Mucosa of rectum (tissue), 2 donors: ENCODE measurements at regions not wholly inside any gene's neighbourhood (a gene's known extent, or its start where the extent isn't known, plus 50 kb on each side); places are given as distances from the start of the nearest gene placed in this dataset.

ENCODE experiments used
- H3K27ac ChIP-seq, 2 donors: one replicate each; pipeline ENCODE4 v1.7.0; 2013; ENCODE audit warnings: inconsistent platforms in 2 of 2, low read depth in 2 of 2, low read length in 2 of 2
- H3K27me3 ChIP-seq, 2 donors: one replicate each; pipeline ENCODE4 v1.7.0; 2013; ENCODE audit warnings: low read length in 2 of 2; ENCODE audit not compliant: control insufficient read depth in 2 of 2, insufficient read depth in 2 of 2
- H3K36me3 ChIP-seq, 2 donors: one replicate each; pipeline ENCODE4 v1.7.0; 2013; ENCODE audit warnings: low read length in 2 of 2; ENCODE audit not compliant: control insufficient read depth in 2 of 2, insufficient read depth in 2 of 2
- H3K4me1 ChIP-seq, 2 donors: one replicate each; pipeline ENCODE4 v1.7.0; 2013; ENCODE audit warnings: low read length in 2 of 2, mild to moderate bottlenecking in 1 of 2; ENCODE audit not compliant: control insufficient read depth in 2 of 2, insufficient read depth in 2 of 2
- H3K4me3 ChIP-seq, 2 donors: one replicate each; pipeline ENCODE4 v1.7.0; 2013; ENCODE audit warnings: low read length in 2 of 2
- H3K9ac ChIP-seq, 2 donors: one replicate each; pipeline ENCODE4 v1.7.0; 2013; ENCODE audit warnings: low read length in 2 of 2, low read depth in 1 of 2, mild to moderate bottlenecking in 1 of 2
- H3K9me3 ChIP-seq, 2 donors: one replicate each; pipeline ENCODE4 v1.7.0; 2013; ENCODE audit warnings: low read length in 2 of 2; ENCODE audit not compliant: control insufficient read depth in 2 of 2
- donor health status: healthy.
- donor health status: Normal muscosa, but diverticular disease.

DNA sequence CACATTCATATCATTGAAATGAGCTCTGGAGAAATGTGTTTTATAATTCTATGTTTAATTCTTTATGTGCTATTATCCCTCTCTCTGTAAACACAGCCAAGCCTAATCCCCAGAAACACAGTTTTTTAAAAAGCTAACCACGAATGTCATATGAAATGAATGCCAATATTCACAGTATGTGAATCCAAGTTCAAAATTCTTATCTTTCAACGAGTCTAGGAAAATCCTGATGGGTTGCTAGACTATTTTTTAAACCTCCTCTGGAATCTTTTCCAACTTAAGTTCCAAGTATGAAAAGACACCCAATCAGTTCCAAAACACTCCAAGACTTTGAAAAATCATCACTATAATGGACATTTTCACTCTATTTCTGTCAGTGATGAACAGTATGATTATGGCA is 689.3 kb downstream of the HACE1 start:
- Histone ChIP-seq H3K4me3 (no peak overlapping the region), H3K27ac (no peak overlapping the region), H3K4me1 (no peaks in the 10 kb centered on the region), H3K27me3 (no peaks in the 10 kb centered on the region), H3K9me3 (no peaks in the 10 kb centered on the region), H3K9ac (no peak overlapping the region), H3K36me3 (no peaks in the 10 kb centered on the region)

DNA sequence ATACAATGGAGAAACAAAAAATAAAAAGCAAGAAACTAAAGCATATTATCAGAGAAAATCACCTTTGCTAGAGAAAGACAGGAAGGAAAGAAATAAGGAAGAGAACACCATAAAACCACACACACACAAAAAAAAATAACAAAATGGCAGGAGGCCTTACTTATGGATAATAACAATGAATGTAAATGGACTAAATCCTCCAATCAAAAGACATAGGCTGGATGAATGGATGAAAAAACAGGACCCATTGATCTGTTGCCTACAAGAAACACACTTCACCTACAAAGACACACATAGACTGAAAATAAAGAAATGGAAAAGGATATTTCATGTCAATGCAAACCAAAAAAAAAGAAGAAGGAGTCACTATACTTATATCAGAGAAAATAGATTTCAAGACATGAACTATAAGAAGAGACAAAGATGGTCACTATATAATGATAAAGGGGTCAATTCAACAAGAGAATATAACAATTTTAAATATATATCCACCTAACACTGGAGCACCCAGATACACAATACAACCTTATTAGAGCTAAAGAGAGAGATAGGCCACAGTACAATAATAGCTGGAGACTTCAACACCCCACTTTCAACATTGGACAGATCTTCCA is 693.6 kb downstream of the HACE1 start:
- Histone ChIP-seq H3K9me3 (peaks cover 0 to 2% of the 10 kb centered on the region in 2 donors), H3K27me3 (no peaks in the 10 kb centered on the region), H3K4me1 (no peaks in the 10 kb centered on the region), H3K27ac (no peak overlapping the region), H3K36me3 (no peaks in the 10 kb centered on the region), H3K9ac (no peak overlapping the region), H3K4me3 (no peak overlapping the region)

DNA sequence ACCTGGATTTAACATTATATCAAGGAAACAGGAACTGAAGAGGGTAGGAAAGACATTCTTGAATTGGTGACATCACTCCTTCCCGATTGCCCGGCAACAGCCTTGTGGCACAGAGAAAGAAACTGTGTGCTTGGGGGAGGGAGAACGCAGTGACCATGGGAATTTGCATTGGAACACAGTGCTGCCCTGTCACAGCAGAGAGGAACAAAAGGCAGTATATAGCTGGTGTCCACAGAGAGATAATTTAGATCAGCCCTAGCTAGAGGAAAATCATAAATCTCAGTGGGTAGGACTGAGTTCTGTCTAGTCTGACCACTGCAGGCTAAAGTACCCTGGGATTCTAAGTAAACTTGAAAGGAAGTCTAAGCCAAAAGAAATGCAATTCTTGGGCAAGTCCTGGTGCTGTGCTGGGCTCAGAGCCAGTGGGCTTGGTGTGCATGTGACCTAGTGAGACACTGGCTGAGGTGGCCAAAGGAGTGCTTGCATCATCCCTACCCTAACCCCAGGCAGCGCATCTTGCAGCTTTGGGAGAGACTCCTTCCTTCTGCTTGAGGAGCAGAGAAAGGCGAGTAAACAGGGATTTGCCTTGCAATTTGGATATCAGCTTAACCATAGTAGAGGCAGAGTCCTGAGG is 697.6 kb downstream of the HACE1 start:
- Histone ChIP-seq H3K27me3 (no peaks in the 10 kb centered on the region), H3K9ac (no peak overlapping the region), H3K36me3 (no peaks in the 10 kb centered on the region), H3K27ac (no peak overlapping the region), H3K9me3 (peaks cover 0 to 2% of the 10 kb centered on the region in 2 donors), H3K4me3 (no peak overlapping the region), H3K4me1 (no peaks in the 10 kb centered on the region)

DNA sequence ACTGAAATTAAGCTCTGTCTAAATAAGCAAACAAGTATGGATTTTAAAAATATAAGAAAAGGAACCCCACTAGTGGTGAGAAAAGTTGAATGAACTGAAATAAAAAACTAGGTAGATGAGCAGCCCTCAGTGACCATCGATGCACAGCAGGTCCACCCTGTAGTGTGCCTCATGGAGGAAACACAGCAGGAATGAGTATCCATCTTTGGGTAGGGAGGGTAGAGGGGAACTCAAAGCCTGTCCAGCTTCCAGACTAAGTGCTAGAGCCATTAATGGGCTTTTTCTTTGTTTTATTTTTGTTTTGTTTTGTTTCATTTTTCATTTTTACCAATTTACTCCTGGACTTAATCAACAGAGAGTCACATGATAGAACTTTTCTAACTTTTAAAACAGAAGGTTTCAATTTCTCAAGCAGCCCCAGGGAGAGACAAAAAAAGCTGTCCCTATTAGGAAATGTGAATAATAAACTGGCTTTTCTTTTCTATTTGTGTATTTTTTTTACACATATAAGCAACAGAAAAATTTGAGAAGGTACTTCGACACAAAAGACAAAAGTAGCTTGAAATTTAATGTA is 700.6 kb downstream of the HACE1 start:
- Histone ChIP-seq H3K4me3 (no peak overlapping the region), H3K27ac (no peak overlapping the region), H3K36me3 (no peaks in the 10 kb centered on the region), H3K9ac (no peak overlapping the region), H3K27me3 (no peaks in the 10 kb centered on the region), H3K4me1 (no peaks in the 10 kb centered on the region), H3K9me3 (peaks cover 0 to 2% of the 10 kb centered on the region in 2 donors)

DNA sequence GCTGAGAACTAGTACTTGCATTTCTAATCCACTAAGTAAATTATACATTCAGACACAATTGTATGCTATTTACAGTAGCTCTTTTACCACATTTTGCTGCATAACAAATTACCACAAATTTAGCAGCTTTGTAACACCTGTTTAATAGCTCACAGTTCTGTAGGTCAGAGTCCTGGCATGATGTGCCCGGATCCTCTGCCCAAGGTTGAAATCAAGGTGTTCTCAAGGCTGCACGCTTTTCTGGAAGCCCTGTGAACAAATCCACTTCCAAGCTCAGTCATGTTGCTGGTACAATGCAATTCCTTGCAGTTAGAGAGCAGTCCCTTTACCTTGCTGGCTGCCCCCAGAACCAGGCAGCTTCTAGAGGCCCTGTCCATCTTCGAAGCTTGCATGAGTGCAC is 716.0 kb downstream of the HACE1 start:
- Histone ChIP-seq H3K27ac (no peak overlapping the region), H3K4me3 (no peak overlapping the region), H3K9me3 (no peaks in the 10 kb centered on the region), H3K27me3 (no peaks in the 10 kb centered on the region), H3K9ac (no peak overlapping the region), H3K4me1 (no peaks in the 10 kb centered on the region), H3K36me3 (no peaks in the 10 kb centered on the region)

DNA sequence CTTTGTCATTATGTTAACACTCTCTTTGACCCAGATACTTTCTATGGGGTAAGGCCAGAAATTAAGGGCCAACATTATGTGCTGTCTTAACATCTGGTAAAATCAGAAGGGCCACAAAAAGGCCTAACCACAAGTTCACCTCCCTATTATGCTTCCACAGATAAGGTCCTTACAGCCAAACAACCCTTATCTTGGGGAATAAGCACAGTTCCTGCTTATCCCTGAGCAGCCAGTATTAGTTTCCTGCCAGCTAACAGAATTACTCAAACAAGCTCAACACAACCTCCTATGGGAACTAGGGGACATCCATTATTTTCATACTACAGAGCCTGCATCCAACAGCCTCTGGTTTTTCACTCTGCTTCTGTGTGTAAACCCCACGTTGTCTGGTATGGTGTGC is 724.8 kb downstream of the HACE1 start:
- Histone ChIP-seq H3K4me1 (no peaks in the 10 kb centered on the region), H3K9ac (no peak overlapping the region), H3K27me3 (no peaks in the 10 kb centered on the region), H3K4me3 (no peak overlapping the region), H3K27ac (no peak overlapping the region), H3K36me3 (no peaks in the 10 kb centered on the region), H3K9me3 (no peaks in the 10 kb centered on the region)

DNA sequence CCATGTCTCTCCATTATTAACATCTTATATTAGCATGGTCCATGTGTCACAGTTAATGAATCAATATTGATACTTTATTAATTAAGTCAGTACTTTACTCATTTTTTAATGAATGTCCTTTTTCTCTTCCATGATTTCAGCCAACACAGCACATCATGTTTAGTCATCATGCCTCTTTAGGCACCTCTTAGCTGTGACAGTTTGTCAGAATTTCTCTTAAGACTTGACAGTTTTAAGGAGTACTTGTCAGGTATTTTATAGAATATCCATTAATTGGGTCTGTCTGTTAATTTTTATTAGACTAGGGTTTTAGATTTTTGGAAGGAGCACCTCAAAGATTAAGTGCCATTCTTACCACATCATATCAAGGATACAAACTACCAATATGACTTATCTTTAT is 729.4 kb downstream of the HACE1 start:
- no peaks in the 10 kb centered on the region for H3K36me3 ChIP-seq
- H3K4me3 ChIP-seq = no peak overlapping the region
- no peaks in the 10 kb centered on the region for H3K27me3 ChIP-seq
- H3K4me1 ChIP-seq = no peaks in the 10 kb centered on the region
- H3K27ac ChIP-seq = no peak overlapping the region
- H3K9ac ChIP-seq = no peak overlapping the region
- no peaks in the 10 kb centered on the region for H3K9me3 ChIP-seq

DNA sequence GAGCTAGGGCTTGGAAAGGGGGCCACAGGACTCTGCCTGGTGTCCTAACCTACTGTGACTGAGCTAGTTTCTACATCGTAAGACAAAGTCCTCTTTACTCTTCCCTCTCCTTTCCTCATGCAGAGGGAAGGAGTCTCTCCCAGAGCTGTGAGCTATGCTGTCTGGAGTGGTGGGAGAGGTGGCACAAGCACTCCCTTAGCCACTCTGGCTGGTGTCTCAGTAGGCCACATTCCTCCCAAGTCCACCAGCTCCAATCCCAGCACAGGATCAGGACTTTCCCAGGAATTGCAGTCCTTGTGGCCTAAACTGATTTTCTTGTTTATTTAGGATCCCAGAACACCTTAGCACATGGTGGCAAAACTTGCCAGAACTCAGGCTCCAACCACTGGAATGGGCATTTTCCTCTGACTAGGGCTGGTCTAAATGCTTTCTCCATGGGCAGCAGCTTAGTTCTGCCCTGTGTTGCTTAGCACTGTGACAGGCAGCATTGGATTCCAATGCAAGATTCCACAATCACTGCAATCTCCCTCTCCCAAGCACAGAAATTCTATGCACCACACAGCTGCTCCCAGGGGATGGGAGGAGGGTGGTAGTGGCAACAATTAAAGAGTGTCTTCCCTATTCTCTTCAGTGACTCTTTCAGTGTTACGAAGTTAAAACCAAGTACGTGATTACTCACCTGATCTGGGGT is 733.3 kb downstream of the HACE1 start:
- Histone ChIP-seq H3K36me3 (no peaks in the 10 kb centered on the region), H3K27me3 (no peaks in the 10 kb centered on the region), H3K4me1 (no peaks in the 10 kb centered on the region), H3K4me3 (no peak overlapping the region), H3K27ac (no peak overlapping the region), H3K9ac (no peak overlapping the region), H3K9me3 (no peaks in the 10 kb centered on the region)

DNA sequence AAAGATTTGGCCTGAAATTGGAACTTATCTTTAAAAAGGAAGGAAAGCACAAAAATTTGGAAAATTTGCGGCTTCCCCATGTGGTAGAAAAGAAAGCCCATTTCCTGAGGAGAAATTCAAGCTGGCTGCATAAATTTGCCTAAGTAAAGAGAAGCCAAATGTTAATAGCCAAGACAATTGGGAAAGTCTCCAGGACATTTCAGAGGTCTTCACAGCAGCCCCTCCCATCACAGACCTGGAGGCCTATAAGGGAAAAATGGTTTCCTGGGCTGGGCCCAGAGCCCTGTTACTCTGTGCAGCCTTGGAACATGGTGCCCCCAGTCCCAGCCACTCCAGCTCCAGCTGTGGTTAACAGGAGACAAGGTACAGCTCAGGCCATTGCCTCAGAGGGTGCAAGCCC is 736.5 kb downstream of the HACE1 start:
- H3K4me3 ChIP-seq = no peak overlapping the region

DNA sequence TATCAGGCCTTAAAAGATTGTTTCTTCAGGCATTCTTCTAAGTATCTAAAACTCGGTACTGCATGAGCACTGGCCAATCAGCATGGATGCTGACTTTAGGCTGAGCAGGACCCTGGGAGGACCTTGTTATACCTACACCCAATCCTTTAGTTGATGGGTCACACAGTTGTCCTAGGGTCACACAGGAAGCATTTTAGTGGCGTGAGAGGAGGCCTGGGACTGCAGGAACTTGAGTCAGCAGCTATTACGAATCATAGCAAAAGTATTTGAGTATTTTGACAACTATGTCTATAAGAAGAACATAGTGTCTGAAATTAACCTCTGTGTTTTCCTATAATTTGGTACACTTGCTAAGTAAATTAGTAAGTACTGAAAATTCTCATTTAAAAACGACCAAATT is 741.4 kb downstream of the HACE1 start:
- H3K9me3 ChIP-seq = no peaks in the 10 kb centered on the region
- no peak overlapping the region for H3K27ac ChIP-seq
- H3K27me3 ChIP-seq = no peaks in the 10 kb centered on the region
- no peaks in the 10 kb centered on the region for H3K4me1 ChIP-seq
- no peaks in the 10 kb centered on the region for H3K36me3 ChIP-seq
- no peak overlapping the region for H3K9ac ChIP-seq
- no peak overlapping the region for H3K4me3 ChIP-seq

More for the DNA sequence above, 736.5 kb downstream of the HACE1 start:
- no peak overlapping the region for H3K27ac ChIP-seq
- H3K9ac ChIP-seq = no peak overlapping the region
- H3K4me1 ChIP-seq = no peaks in the 10 kb centered on the region
- H3K36me3 ChIP-seq = no peaks in the 10 kb centered on the region
- H3K9me3 ChIP-seq = no peaks in the 10 kb centered on the region
- no peaks in the 10 kb centered on the region for H3K27me3 ChIP-seq
